Stimulated activated CD8-positive, alpha-beta memory T cell treated with anti-CD3 and anti-CD28 coated beads, Interleukin-4, amount 100 ng/mL, for 24 hours (primary cell): ENCODE measurements at regions not wholly inside any gene's neighbourhood (a gene's known extent, or its start where the extent isn't known, plus 50 kb on each side); places are given as distances from the start of the nearest gene placed in this dataset.

Experiments used
- DNase-seq: peaks from one replicate; pipeline ENCODE4 v3.0.0-alpha.2; 2020; ENCODE audit warnings: low read depth

DNA sequence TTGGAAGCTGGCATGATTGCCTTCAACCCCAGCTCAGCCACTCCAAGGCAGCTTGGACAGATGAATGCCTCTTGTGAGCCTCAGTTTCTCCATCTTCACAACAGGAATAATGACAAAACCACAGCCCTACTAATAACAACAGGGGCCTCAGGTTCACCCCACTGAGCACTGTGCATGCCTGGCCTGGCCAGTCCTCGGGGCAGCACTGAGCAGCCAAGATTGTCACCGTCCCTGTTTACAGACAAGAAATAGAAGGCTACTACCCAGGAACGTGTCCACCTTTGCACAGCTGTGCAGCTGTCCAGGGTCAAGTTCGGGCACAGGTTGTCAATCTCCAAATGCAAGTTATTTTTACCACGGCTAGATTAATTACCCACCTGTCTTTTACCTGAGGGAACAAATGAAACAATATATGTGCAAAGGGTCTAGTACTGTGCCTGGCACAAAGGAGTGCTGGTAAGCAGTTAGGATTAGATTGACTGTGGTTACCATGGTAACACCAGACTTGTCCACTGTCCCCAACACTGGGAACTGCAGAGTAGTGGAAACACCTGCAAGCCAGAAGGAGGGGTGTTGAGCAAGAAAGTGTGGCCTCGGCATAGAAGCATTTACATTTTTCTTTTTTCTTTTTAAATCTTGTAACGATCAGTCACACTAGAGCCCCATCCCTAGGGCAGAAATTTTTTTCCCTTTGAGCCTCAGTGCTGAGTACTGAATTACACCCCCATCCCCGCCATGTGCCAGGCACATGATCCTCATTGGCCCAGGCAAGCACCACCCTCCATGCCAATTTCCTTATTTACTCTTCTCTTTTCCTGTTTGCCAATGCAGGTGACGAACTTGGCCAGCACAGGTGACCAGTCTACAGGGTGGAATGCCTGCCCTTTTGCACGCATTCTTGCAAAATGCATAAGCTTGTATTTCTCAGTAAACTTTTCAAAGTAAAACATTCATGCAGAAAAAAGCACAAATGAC is 66.3 kb upstream of the SLC6A6 start:
- no peak for DNase-seq

DNA sequence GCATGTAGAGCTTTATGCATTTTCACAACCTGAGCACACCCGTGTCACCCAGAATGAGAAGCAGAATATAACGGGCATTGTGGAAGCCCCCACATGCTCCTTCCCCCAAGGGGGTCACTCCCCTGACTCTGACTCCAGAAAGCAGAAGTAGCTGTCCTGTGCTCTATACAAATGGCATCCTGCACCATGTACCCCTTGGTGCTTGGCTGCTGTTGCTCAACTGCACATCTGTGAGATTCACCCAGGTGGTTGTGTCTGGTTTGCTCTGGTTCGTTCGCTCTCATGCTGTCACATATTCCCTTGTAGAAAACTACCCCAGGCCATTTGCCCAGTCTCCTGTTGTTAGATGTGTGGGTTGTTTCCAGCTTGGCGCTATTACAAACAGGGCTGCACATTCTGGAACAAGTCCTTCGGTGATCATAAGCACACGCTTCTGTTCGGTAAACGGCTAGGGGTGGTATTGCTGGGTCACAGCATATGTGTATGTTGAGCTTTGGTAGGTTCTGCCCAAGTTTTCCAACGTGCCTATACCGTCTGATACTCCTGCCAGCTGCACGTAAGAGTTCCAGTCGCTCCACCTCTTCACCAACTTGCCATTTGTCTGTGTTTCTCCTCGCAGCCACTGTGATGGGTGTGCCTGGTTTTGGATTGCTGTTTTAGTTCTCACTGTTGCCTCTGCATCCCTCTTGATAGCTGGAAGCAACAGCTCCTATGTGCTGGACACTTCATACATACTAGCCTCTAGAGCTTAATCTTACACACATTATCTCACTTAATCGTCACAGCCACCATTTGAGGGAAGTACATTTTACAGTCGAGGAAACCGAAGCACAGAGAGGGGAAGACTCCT is 65.4 kb upstream of the SLC6A6 start:
- DNase-seq, result no peak

DNA sequence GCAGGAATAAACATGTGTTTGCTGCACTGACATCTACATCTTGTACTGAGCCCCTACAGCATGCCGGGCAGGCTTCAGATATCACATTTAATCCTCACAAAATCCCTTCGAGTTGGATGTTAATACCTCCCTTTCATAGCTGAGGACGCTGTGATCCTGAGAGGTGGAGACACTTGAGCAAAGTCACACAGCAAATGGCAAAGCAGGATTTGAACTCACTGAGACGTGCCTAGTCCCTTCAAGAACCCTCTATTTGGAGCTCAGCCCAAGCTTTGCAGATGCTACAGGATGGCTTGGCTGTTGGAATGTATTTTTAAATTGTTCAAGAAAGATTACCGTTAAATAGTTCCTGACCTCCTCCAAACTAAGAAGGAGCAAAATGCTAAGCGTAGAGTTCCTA is 64.6 kb upstream of the SLC6A6 start:
- DNase-seq, result no peak

- DNase-seq, result no peak
These were observed 64.2 kb upstream of the SLC6A6 start for GRCh38 chr3:14338242-14338641.

DNA sequence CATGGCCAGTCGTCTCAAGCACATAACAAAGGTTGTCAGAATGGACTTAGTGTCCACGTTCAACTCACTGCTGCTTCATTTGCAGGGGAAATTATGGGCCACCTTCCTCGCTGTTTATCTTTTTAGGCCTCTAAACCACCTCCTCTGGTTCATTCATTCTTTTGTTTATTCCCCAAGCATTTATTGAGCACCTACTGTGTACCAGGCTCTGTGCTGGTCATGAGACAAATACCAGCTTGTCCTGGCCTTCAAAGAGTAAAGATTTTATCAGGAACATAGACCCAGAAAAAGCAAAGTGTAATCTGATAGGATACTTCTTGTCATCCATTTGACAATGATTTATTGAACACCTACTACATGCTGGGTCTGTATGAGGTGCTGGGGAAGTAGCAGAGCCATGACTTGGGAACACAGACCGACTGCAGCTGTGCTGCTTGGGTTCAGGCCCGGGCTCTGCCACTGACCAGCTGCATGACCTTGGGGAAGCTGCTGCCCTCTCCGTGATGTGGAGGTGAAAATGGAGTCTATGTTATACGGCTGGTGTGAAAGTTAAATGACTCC is 63.4 kb upstream of the SLC6A6 start:
- DNase-seq, result no peak

GRCh38 chr3:14340960-14341708 is 61.3 kb upstream of the SLC6A6 start:
- DNase-seq, result no peak

DNA sequence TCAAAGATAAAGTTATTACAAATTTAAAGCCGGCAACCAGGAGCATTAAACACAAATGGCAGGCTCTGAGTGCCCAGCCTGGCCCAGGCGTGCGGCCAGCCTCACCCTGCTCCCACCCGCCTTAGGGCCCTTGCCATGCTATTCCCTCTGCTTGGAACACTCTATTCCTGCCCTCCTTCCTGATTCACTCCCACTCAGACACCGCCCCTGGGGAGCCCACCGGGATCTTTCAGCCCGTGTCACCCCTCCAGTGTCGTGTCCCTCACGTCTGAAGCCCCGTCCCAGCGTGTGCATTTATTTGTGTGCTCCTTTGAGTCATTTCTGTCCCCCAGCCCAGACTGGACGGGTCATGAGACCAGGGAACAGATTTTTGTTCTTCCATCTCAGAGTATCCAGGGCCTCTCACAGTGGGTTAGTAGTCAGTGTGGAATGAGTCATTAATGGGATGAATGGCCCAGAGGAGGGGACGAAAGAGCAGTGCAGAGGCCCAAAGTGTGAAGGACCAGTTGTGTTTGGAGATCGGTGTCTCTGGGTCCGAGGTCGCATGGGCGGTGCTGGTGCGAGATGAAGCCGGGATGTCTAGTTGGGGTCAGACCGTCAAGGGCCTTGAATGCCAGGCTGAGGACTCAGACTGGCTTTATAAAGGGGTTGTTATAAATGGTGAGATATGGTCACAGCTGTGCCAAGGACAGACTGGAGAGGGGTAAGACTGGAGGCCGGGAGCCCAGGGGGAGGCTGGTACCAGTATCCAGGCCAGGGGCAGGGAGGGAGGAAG is 58.9 kb upstream of the SLC6A6 start:
- no peak for DNase-seq

DNA sequence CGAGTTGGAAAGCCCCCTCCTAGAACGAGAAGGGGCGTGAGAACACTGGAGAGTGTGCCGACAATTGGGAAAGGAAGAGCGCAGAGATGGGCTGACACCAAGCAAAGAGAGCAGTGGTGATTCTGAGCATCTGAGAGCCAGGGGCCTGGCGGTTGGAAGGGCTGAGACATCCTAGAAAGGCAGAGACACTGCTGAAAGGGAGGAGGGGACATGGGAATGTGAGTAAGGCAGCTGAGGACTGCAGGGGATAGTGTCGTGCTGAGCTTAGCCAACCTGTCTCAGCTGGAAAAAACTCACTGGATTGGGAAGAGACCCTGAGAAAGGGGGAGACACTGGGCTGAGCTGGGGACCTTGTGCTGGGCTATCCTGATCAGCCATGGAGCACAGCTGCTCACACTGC is 58.1 kb upstream of the SLC6A6 start:
- no peak for DNase-seq

- no peak for DNase-seq
These were observed 56.8 kb upstream of the SLC6A6 start for GRCh38 chr3:14345496-14346150.

- DNase-seq, result no peak
These were observed 56.2 kb upstream of the SLC6A6 start for GRCh38 chr3:14346191-14346590.

DNA sequence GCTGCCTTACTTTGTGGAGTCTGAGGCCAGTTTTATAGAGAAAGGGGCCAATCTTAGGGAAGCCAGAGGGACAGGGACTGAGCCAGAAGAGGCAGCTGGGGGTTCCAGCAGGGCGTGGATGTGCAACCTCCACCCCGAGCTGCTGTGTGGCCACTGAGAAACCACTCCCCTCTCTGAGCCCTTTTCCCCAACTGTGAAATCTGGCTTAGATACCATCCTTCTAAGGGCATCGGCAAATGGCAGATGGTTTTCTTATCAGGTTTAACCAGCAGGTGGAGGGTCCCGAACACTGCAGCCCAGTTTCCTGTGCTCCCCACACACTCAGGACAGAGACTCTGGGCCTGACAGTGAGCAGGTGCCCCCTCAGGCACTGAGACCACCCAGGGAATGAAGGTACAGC is 55.8 kb upstream of the SLC6A6 start:
- DNase-seq, result no peak

DNA sequence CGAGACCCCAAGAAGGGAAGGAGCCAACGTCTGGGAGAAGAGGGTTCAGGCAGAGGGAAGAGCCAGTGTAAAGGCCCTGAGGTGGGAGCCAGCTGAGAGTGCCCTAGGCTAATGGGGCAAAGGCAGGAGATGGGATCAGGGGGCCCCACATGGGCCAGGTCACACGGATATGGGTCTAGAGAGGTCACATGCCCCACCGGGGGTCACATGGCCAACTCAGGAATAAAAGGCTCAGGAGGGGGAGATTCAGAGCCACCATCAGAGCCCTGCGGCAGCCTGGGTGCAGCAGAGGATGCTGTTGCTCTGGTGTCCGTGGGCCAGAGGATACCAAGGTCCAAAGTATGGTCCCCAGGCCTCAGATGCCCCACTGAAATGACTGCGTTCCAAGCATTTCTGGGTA is 55.3 kb upstream of the SLC6A6 start:
- no peak for DNase-seq

DNA sequence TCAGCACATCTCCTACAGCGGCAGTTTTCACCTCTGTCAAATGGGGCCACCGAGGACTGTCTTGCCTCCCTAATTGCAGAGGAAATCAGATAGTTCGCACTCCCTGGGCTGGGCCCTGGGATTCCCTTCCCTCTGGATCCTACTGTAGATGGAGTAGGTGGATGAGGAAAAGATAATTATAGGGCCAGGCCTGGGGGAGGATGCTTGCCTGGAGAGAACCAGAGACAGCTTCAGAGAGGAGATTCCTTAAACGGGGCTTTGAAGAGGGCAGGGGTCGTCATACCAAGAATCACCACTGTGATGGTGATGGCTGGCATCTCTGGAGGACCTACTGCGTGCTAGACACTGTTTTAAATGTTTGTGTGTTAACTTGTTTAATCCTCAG is 50.8 kb upstream of the SLC6A6 start:
- no peak for DNase-seq

DNA sequence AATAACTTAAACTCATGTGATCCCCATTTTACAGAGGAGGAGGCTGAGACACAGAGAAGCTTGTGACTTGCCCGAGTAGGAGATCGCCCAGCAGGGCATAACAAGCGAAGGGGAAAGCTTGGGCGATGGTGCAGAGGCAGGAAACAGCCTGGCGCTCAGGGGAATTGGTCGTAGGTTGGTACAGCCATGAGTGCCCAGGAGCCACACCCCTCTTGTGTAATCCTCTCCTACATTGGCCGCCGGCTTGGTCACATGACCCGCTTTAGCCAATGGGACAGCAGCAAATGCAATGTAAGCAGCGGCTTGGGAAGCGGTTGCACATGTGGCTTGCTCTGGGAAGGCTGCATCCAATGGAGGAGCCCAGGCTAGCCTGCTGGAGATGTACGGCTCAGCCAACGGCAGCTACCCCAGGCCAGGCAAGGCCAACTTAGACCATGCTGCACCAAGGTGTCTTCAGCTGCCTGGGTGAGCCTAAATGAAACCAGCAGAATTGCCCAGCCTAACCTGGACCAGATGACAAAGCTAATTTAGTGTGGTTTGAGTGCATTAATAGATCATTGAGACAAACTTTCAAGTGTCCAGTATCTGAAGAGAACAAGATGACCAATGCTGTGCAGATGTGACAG is 50.3 kb upstream of the SLC6A6 start:
- DNase-seq, result no peak
